PC-9 (cell line): ENCODE measurements at regions not wholly inside any gene's neighbourhood (a gene's known extent, or its start where the extent isn't known, plus 50 kb on each side); places are given as distances from the start of the nearest gene placed in this dataset.

Experiments used
- EZH2 ChIP-seq: fragments of 200-600 bp; sonication (generic); IDR thresholded peaks from 2 replicates; pipeline ENCODE4 v1.8.0; 2017; ENCODE audit warnings: antibody characterized with exemption, low read depth
- TF ChIP-seq, protein P1 (sequence below): fragments of 200-600 bp; sonication (generic); conservative IDR thresholded peaks from 2 replicates; pipeline ENCODE4 v1.6.1; 2017; ENCODE audit warnings: mixed run types, antibody characterized with exemption, mild to moderate bottlenecking, moderate library complexity

DNA sequence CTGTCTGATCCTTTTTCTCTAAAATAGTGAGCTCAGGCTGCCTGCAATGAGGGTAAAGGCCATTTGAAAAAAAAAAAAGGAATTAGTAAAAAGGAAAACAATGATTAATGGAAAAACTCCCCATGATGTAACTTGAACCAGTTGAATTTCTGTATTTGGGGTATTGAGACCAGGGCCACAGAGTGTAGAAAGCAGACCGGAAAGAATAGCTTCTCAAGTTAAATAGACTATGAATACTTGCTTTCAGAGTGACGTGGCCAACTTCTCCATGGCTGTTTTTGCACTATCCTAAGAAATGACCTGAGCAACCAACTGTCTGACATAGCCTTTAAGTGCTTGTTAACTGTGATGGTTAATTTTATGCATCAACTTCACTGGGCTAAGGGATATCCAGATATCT, 222.1 kb upstream of the INTU start:
- TF ChIP-seq, protein P1, sequence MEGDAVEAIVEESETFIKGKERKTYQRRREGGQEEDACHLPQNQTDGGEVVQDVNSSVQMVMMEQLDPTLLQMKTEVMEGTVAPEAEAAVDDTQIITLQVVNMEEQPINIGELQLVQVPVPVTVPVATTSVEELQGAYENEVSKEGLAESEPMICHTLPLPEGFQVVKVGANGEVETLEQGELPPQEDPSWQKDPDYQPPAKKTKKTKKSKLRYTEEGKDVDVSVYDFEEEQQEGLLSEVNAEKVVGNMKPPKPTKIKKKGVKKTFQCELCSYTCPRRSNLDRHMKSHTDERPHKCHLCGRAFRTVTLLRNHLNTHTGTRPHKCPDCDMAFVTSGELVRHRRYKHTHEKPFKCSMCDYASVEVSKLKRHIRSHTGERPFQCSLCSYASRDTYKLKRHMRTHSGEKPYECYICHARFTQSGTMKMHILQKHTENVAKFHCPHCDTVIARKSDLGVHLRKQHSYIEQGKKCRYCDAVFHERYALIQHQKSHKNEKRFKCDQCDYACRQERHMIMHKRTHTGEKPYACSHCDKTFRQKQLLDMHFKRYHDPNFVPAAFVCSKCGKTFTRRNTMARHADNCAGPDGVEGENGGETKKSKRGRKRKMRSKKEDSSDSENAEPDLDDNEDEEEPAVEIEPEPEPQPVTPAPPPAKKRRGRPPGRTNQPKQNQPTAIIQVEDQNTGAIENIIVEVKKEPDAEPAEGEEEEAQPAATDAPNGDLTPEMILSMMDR = no peak
- no peak for TF ChIP-seq EZH2
